ENCODE measurements at regions not wholly inside any gene's neighbourhood (a gene's known extent, or its start where the extent isn't known, plus 50 kb on each side); places are given as distances from the start of the nearest gene placed in this dataset.

GRCh38 chr6:147867433-147868226, 359.1 kb downstream of the SAMD5 start:
- no peak for DNase-seq (ENCODE audit: low spot score)

- no peak for DNase-seq (ENCODE audit: low spot score)
Observed at GRCh38 chr6:147868427-147869190, 360.1 kb downstream of the SAMD5 start.

- no peak for DNase-seq (ENCODE audit: low spot score)
Observed at GRCh38 chr6:147869201-147869600, 360.7 kb downstream of the SAMD5 start.

GRCh38 chr6:147869869-147870268, 361.4 kb downstream of the SAMD5 start:
- no peak for DNase-seq (ENCODE audit: low spot score)

GRCh38 chr6:147870506-147871110, 362.1 kb downstream of the SAMD5 start:
- no peak for DNase-seq (ENCODE audit: low spot score)

- no peak for DNase-seq (ENCODE audit: low spot score)
Observed at GRCh38 chr6:147872002-147872401, 363.5 kb downstream of the SAMD5 start.

- DNase-seq (ENCODE audit: low spot score), result no peak
Observed at GRCh38 chr6:147873816-147874215, 365.3 kb downstream of the SAMD5 start.

GRCh38 chr6:147874322-147874721, 365.8 kb downstream of the SAMD5 start:
- no peak for DNase-seq (ENCODE audit: low spot score)

GRCh38 chr6:147879031-147879580, 370.6 kb downstream of the SAMD5 start:
- DNase-seq (ENCODE audit: low spot score), result no peak

- no peak for DNase-seq (ENCODE audit: low spot score)
Observed at GRCh38 chr6:147881432-147881831, 372.9 kb downstream of the SAMD5 start.

- DNase-seq (ENCODE audit: low spot score), result no peak
Observed at GRCh38 chr6:147888374-147888773, 379.9 kb downstream of the SAMD5 start.

GRCh38 chr6:147891671-147892070, 383.2 kb downstream of the SAMD5 start:
- no peak for DNase-seq (ENCODE audit: low spot score)

GRCh38 chr6:147892476-147892875, 384.0 kb downstream of the SAMD5 start:
- DNase-seq (ENCODE audit: low spot score), result no peak

- no peak for DNase-seq (ENCODE audit: low spot score)
Observed at GRCh38 chr6:147895272-147895671, 386.8 kb downstream of the SAMD5 start.

GRCh38 chr6:147900247-147900830, 391.8 kb downstream of the SAMD5 start:
- DNase-seq (ENCODE audit: low spot score), result no peak

GRCh38 chr6:147903321-147903720, 394.8 kb downstream of the SAMD5 start:
- no peak for DNase-seq (ENCODE audit: low spot score)

GRCh38 chr6:147903931-147904330, 395.4 kb downstream of the SAMD5 start:
- DNase-seq (ENCODE audit: low spot score), result no peak

GRCh38 chr6:147904416-147904815, 395.9 kb downstream of the SAMD5 start:
- no peak for DNase-seq (ENCODE audit: low spot score)

- no peak for DNase-seq (ENCODE audit: low spot score)
Observed at GRCh38 chr6:147905711-147906110, 397.2 kb downstream of the SAMD5 start.

- DNase-seq (ENCODE audit: low spot score), result no peak
Observed at GRCh38 chr6:147906361-147906760, 397.9 kb downstream of the SAMD5 start.

GRCh38 chr6:147909640-147910039, 401.1 kb downstream of the SAMD5 start:
- DNase-seq (ENCODE audit: low spot score), result no peak

GRCh38 chr6:147910281-147910680, 401.8 kb downstream of the SAMD5 start:
- DNase-seq (ENCODE audit: low spot score), result no peak

Data from hematopoietic multipotent progenitor cell treated with erythropoietin and hydrocortisone succinate and interleukin-3 and kit ligand, for 15 days (in vitro differentiated cells).